GM18868 (cell line): ENCODE measurements at regions not wholly inside any gene's neighbourhood (a gene's known extent, or its start where the extent isn't known, plus 50 kb on each side); places are given as distances from the start of the nearest gene placed in this dataset.

Experiments
- ATAC-seq: cut with Tn5 transposase; IDR thresholded peaks from one replicate; pipeline ENCODE4 v1.9.1; 2021; ENCODE audit warnings: mild to moderate bottlenecking, moderate library complexity; ENCODE audit not compliant: unreplicated experiment

DNA sequence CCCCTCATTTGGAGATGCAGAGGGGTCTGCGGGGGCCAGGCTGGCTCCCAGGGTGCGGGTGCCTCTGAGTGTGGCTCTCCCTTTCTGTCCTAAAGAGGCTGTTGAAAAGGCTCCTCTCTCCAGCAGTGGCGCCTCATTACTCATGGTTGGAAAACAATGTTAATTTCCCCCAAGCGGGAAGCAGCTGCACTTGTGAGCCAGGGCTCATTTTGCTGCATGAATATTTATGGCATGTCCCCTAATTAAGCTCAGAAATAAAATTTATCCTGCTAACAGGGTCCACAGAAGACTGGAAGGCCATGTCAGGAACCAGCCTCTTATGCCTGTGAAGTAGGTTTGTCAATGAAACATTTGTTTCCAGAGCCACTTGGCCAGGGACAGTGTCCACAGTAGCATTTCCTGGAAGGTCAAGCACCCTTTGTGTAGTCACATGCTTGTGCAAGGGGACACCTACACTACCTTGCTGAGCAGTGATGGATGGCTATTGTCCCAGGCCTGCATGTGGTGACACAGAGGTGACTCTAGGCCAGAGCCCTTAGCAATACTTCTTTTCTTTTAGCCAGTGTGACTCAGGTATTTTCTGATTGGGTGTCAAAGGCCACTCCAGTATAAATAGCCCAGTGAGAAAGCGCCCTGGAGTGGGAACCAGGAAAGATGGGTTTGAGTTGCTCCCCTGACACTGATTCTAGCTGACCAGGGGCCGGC is 259.0 kb downstream of the FOXD2 start:
- ATAC-seq = no peak

DNA sequence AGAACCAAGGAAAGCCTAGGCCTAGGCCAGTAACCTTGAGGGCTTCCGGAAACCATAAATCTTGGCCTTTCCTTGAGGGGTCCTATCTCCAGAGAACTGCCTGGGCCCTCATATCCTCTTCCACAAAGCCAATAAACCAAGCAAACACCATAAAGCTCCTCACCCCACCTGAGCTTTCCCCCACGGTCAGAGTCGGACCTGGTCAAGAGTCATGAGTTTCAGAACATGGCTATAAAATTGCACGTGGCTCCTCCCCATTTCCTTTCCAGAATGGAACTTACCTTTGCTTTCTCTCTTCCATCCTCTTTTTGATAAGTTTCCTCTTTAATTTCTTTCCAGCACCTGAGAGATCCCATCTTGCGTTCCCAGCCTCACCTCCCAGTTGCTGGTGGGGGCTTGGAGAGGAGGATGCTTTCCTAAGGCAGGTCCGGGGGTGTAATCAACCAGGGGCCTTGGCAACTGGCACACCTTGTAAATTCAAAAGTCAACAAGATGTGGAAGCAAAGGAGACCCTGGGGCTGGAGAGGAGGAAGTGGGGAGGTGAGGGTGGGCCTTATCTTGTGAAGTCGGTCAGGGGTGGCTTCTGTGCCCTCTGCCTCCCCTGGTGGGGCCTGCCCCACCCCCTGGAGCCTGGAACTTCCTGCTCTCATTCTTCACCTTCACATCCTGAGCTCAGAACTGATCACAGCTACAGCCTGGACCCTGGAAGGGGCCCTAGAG is 259.9 kb downstream of the FOXD2 start:
- ATAC-seq = no peak

DNA sequence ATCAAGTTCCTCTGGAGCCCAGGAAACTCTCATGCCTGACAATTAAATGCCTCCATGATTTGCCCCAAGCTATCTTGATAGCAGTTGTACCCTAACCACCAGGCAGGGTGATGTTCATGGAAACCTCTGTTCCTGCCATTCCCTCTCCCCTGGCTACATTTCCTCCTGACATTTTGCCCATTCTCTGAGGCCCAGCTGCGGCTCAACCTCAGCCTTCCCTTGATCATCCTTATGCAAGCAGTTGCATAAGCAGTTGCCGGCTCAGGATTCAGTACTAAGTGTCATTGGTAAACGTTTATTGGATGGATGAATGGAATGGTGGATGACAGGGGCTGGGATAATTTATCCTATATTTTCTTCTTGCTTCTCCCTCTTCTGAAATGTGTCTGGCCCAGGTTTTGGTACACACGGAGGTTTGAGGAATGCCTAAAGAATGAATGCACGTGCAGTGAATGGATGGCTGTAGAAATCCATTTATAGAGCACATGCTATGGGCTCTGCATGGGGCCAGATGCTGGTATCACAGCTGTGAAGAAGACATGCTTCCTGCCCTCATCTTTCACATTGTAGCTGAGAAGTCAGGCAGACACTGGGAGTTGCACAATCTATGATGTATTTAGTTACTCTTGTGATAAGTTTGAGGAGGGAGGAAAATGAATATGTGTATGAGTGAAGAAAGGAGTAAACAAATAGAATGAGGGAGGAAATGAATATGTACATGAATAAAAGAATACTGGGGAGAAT is 261.8 kb downstream of the FOXD2 start:
- no peak for ATAC-seq

DNA sequence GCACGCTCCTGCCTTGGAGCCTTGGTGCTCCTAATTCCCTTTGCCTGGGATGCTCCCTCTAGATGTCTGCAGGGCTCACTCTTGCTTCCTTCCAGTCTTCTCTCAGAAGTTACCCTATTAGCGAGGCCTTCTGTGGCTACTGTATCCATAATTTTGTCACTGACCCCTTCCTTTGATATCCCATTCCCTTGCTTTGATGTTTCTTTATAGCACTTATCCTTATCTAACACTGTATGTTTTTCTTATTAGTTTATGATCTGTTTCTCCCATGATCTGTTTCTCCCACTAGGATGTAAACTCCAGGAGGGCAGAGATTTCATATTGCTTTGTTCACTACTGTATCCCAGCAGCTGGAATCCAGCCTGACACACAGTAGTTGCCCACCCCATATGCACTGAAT is 263.4 kb downstream of the FOXD2 start:
- ATAC-seq = no peak

DNA sequence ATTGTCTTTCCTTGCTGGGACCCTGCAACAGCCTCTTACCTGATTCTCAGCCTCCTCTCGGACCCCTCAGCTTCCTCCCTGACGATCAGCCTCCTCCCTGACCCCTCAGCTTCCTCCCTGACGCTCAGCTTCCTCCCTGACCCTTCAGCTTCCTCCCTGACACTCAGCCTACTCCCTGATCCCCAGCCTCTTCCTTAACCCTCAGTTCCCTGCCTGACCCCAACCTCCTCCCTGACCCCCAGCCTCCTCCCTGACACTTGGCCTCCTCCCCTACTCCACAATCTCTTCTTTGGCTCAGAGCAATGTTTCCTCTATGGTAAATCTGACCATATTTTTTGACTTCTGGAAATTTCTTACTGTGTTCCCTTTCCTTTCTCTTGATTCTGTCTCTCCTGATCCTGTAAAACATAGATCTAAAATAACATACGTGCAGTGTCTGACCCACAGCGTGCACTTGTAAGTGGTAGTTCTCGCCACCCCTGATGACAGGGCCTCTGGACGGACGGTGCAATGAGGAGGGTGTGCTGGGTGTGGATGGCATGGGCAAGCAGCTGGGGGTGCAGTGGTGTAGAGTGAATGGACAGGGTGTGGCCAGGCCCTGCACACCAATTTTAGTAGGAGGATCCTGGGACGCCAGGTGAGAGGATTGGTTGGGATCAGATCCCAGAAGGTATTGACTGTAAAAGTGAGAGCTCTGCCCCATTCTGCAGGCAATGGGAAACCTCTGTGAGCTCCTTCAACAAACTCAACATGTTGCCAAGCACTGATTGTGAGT is 264.1 kb downstream of the FOXD2 start:
- no peak for ATAC-seq

DNA sequence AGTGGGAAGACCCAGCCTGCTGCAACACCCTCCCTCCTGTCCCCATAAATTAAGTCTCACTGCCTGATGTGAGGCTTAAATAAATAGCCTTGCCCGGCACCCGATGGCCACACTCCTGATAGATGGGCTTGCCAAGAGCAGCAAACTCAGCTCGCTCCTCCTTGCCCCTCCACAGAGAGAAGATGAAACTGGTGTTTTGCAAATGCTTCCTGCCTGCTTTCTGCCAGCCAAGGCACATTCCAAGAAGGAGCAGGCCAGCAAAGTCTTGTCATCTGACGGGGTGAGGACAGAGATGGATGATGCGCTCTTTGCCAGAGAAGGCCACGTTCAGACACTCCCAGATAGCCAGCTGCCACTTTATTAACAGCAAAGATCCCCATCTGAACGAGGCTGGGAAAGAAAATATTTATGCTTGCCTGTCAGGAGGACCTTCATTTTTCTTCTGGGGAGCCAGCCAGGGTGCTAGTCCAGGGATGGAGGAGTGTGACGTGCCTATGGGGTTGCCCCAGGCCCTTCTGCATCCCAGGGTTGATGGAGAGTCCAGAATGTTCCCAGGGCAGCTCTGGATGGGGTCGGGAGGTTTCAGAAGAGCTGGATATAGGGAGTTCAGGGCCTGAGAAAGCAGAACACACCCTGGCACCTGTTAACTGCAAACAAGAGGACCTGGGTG is 265.4 kb downstream of the FOXD2 start:
- no peak for ATAC-seq

DNA sequence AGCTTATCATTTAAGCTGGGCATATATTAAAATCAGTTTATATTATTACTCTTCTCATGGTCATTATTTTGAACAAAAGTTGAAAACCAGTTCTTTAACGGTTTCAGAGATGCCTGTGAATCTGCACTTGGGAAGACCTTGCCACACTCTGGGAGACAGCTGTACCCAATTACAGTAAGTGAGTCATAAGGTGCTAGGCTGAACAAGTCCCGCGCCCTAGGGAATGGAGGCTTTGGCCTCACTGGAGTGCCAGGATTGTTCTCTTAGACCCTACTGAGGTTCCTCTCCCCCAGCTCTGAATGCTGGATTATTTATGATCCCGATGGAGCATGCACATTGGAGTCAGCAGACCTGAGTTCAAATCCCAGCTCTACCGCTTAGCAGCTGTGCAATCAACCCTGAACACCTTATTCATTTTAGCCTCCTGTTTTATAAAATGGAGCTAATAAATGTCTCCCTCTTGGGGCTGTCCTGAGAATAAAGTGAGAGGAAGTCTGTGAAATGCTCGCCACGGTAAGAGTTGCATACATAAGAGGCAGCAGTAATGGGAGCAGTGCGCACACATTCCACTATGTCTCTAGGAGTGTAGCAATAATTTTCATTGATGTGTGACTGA is 266.2 kb downstream of the FOXD2 start:
- ATAC-seq = no peak

DNA sequence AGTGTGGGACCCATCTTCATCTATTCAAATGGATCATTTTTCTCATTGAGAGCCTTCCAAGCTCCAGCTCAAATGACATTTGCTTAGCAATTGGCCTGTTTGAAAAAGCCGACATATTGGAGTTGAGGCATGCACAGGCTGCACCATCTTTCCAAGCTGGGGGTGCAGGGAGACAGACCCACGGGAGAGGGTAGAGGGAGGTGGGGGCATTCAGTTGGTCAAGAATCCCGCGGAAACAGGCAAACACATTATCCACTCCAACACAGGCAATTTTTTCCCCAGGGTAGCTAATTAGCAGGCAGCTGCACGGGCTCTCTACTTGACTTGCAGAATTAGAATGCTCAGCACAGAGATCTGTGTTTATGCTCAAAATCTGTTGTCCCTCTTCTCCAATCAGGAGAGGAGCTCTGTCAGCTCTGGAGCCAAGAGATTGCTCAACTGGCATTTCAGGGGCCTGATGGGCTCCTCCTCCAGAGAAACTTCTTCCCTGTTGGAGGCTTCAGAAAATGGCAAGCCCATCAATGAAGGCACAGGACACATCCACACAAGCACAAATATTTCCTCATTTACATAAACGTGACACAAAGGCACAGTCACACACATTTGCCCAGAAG is 267.8 kb downstream of the FOXD2 start:
- no peak for ATAC-seq

DNA sequence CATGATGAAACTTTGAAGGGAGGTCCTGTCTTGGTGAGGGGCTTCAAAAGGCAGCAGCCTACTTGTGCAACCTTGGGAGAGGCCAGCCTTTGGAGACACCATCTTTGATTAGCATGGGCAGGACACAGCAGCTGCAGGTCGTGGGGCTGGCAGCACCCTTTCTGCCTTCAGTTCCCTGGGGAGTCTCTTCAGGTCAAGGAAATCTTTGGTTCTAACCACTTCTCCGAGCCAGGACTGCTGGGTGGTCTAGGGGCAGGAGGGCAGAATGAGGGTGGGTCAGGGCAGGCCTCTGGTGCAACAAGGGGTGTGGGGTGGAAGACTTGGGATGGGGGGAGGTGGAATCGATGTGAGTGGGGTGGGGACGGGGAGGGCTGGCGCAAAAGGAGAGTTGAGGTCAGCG is 269.7 kb downstream of the FOXD2 start:
- ATAC-seq = no peak

DNA sequence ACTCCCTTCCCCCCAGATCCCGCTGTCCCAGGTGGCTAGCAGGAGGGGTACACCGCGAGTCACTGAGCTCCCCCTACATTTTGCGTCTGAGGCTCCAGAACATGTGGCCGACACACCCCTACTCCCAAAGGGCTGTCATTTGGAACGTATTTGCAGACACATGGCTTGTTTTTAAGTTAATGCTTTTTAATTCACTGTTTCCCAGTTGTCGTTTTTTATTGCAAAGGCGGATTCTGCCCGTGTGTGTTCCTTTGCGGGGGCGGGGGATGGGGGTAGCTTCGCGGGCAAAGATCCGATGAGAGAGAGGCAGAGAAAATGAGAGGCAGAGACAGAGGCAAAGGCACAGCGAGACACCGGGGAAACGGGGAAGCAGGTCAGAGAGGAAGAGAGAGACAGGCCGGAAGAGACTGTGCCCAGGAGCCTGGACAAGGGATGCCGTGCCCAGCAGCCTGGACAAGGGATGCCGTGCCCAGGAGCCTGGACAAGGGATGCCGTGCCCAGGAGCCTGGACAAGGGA is 270.2 kb downstream of the FOXD2 start:
- no peak for ATAC-seq

DNA sequence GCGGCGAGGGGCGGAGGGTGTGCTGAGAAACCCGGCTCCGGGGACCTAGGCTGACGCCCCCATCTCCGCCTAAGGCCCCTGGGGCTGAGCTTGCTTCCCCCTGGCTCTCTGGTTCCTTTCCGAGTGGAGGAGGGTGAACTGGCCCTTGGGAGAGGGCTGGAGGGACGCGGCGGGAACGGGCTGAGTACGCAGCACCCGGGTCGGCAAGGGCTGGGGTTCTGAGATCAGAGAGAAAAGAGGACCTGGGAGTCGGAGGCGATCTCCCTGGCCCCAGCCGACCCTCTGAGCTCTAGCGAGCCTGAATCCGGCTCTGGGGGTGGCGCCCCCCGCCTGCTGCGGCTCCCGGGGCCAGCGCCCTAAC is 270.8 kb downstream of the FOXD2 start:
- ATAC-seq = no peak

DNA sequence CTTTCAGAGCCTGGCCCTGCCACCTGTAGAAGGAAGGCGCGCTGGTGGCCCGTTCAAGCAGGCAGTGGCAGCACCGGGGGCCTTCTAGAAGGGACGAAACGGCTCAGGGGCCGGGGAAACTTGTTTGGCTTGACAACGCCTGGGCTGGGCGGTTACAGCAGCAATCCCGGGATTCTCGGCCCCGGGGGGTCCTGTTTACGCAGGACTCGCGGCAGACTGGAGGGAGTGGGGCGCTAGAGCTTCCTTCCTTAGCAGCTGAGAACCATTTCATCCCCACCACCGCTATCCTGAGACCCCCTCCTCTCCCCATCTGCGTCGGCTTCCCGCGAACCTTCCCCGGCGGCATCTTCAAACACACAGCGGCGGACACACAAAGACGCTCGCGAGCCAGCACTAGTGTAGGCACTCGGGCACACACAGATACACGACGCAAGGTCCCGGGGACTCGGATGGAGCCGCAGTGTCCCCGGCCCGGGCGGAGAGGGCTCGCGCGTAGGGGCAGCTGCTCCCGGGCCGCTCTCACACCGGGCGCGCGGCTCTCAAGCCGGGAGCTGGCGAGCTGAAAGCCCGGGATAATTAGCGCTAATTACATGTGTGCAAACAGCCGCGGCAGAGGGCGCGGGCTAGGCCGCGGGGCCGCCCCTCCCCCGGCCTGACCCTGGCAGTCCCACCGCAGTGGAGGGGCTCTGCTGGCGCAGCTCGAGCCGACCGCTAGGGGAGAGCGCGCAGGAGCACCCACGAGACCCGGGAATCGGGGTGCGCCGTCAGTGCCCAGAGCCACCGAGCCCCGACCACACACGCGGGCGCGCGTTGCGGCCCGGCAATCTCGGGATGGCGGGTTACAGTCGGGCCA is 271.4 kb downstream of the FOXD2 start:
- no peak for ATAC-seq

DNA sequence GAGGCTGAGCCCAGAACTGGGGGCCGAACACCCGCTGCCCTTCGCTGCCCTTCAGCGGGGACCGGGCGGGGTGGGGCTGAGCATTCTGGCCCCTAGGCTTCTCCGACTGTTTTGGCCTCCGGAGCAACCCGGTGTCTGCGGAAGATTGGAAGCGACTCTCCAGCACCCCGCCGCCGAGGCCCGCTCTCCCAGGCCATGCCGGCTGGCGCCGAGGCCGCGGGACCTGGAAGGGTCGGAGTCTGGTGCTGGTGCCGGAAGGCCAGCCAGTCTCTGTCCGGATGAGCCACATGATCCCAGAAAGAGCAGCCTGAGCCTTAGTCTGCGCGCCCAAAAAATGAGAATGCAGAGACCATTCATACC is 272.0 kb downstream of the FOXD2 start:
- ATAC-seq = no peak

DNA sequence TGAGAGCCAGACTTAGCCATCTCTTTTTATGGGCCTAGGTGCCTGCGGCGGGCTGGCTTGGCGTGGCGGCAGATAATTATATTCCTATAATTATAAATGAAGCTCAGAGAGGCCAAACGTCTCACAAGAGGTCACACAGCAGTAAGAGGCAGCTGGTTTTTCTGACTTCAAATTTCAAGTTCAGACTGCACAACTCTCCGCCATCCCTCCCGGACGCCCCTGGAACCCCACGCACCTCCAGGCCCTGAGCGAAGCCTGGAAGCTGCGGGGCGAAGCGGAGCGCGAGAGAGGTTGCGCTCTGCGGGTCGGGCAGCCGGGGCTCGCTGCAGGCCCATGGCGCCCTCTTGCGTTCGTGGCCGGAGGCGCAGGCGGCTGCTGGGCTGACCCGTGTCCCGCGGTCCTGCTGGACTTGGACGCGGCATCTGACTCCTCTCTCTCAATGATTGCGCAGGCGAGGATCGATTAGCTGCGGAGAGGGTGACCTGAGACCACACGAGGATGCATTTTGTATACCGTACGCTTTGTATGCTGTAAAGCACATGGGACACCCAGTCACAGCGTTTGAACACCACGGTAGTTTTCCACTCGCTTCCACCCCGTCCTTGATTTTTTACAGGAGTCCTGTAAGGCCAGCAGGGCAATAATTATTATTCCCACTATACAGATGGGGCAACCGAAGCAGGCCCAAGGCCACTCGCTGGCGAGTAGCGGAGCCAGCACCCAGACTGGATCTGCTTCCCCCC is 272.7 kb downstream of the FOXD2 start:
- ATAC-seq = peak; percentile 83
